ENCODE measurements at regions not wholly inside any gene's neighbourhood (a gene's known extent, or its start where the extent isn't known, plus 50 kb on each side); places are given as distances from the start of the nearest gene placed in this dataset.

DNA sequence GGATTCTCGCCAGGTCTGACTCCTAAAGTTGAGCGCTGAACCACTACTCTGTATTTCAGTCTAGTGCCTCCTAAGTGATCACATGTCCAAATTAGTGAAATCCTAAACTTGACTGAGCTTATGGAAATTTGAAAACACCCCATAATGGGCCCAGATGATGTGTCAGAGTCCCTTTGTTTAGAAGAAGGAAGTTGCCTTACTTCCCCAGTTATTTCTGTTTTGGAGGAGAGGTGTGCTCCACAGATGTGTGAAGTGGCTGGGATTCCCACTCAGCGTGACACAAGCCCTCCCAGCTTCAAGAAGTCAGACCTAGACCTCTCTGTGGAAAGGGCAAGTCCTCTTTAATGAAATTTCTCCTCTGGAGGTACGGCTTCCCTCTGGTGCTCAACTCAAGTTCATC, 188.8 kb downstream of the TTLL7 start:
- TF ChIP-seq CTCF (IDR thresholded peaks at IDR 0.05) = no peak
- no peak for TF ChIP-seq POLR2A (IDR thresholded peaks at IDR 0.05)
- no peak for TF ChIP-seq EP300 (IDR thresholded peaks at IDR 0.05)
- TF ChIP-seq POLR2AphosphoS5 (IDR thresholded peaks at IDR 0.05) = no peak
